Loucy (cell line): ENCODE measurements at regions not wholly inside any gene's neighbourhood (a gene's known extent, or its start where the extent isn't known, plus 50 kb on each side); places are given as distances from the start of the nearest gene placed in this dataset.

Source experiments
- H2AFZ ChIP-seq: fragments of 200-600 bp; sonication (generic); 2 replicates; pipeline ENCODE4 v1.6.0; 2016; ENCODE audit warnings: antibody characterized with exemption, mild to moderate bottlenecking, low read length, moderate library complexity
- H3F3A ChIP-seq: fragments of 200-600 bp; 2 replicates; pipeline ENCODE4 v1.6.0; 2016; ENCODE audit warnings: antibody characterized with exemption, low read depth, mild to moderate bottlenecking
- H3K27me3 ChIP-seq: fragments of 200-600 bp; sonication (generic); 2 replicates; pipeline ENCODE4 v1.6.1; 2014; ENCODE audit warnings: low read length, mild to moderate bottlenecking; ENCODE audit not compliant: insufficient read depth, poor library complexity, severe bottlenecking
- H3K36me3 ChIP-seq: fragments of 200-600 bp; sonication (generic); 2 replicates; pipeline ENCODE4 v1.6.1; 2016; ENCODE audit warnings: low read length; ENCODE audit not compliant: insufficient read depth
- H3K4me1 ChIP-seq: fragments of 200-600 bp; sonication (generic); 2 replicates; pipeline ENCODE4 v1.5.1; 2014; ENCODE audit warnings: low read length, mild to moderate bottlenecking; ENCODE audit not compliant: insufficient read depth, poor library complexity, severe bottlenecking
- H3K4me2 ChIP-seq: fragments of 200-600 bp; sonication (generic); 2 replicates; pipeline ENCODE4 v1.6.0; 2014; ENCODE audit warnings: antibody characterized with exemption, low read length, low read depth, mild to moderate bottlenecking; ENCODE audit not compliant: poor library complexity, severe bottlenecking
- H3K4me3 ChIP-seq: fragments of 200-600 bp; sonication (generic); 2 replicates; pipeline ENCODE4 v1.5.1; 2014; ENCODE audit warnings: low read length, mild to moderate bottlenecking, mixed read lengths; ENCODE audit not compliant: poor library complexity, severe bottlenecking
- H3K79me2 ChIP-seq: fragments of 200-600 bp; sonication (generic); 2 replicates; pipeline ENCODE4 v1.6.1; 2014; ENCODE audit warnings: low read length; ENCODE audit not compliant: insufficient read depth
- H3K9ac ChIP-seq: fragments of 200-600 bp; sonication (generic); 2 replicates; pipeline ENCODE4 v1.6.0; 2014; ENCODE audit warnings: mild to moderate bottlenecking, low read depth, low read length, moderate library complexity; ENCODE audit not compliant: poor library complexity, severe bottlenecking
- H3K9me2 ChIP-seq: fragments of 200-600 bp; sonication (generic); replicated peaks from 2 replicates; pipeline ENCODE4 v1.6.1; 2016; ENCODE audit warnings: low read depth, low read length, mixed read lengths
- H3K9me3 ChIP-seq: fragments of 200-600 bp; sonication (generic); 2 replicates; pipeline ENCODE4 v1.6.1; 2014; ENCODE audit warnings: mild to moderate bottlenecking, antibody characterized with exemption, low read length, low read depth; ENCODE audit not compliant: insufficient read depth
- H4K20me1 ChIP-seq: fragments of 200-600 bp; sonication (generic); 2 replicates; pipeline ENCODE4 v1.6.0; 2014; ENCODE audit warnings: antibody characterized with exemption, low read length, mild to moderate bottlenecking; ENCODE audit not compliant: insufficient read depth, poor library complexity, severe bottlenecking
- EZH2phosphoT487 ChIP-seq: fragments of 200-600 bp; IDR thresholded peaks from 2 replicates; pipeline ENCODE4 v1.6.1; 2018; ENCODE audit warnings: antibody characterized with exemption, mild to moderate bottlenecking, moderate library complexity, borderline replicate concordance
- TF ChIP-seq, protein P1 (sequence below): fragments of 200-600 bp; sonication (generic); conservative IDR thresholded peaks from 2 replicates; pipeline ENCODE4 v1.5.1; 2014; ENCODE audit warnings: mild to moderate bottlenecking, antibody characterized with exemption, low read length

DNA sequence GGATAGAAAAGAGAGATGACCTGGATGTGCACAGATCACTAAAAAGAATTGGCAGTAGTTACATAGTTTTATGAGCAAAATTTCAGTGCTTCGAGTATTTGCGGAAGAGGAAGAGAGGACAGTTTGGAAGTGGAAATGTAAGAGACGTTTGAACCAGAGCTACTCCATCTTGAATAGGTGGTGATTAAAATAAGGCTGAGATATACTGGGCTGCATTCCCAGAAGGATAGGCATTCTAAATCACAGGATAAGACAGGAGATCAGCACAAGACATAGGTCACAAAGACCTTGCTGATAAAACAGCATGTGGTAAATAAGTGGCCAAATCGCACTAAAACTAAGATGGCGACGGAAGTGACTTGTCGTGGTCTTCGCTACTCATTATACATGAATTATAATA is 453.3 kb downstream of the COL11A1 start:
- Histone ChIP-seq H3K4me1 (peaks cover 12% of the 10 kb centered on the region), H3K79me2 (no peaks in the 10 kb centered on the region), H3K27me3 (no peaks in the 10 kb centered on the region), H3K9me2 (no peaks in the 10 kb centered on the region), H4K20me1 (no peaks in the 10 kb centered on the region), H3K4me2 (peak overlapping the region; percentile 6), H3K4me3 (no peak overlapping the region), H3K9ac (no peak overlapping the region), H3K9me3 (no peaks in the 10 kb centered on the region), H3F3A (no peaks in the 10 kb centered on the region), H3K36me3 (no peaks in the 10 kb centered on the region), H2AFZ (peak overlapping the region; percentile 71)
- TF ChIP-seq, protein P1, sequence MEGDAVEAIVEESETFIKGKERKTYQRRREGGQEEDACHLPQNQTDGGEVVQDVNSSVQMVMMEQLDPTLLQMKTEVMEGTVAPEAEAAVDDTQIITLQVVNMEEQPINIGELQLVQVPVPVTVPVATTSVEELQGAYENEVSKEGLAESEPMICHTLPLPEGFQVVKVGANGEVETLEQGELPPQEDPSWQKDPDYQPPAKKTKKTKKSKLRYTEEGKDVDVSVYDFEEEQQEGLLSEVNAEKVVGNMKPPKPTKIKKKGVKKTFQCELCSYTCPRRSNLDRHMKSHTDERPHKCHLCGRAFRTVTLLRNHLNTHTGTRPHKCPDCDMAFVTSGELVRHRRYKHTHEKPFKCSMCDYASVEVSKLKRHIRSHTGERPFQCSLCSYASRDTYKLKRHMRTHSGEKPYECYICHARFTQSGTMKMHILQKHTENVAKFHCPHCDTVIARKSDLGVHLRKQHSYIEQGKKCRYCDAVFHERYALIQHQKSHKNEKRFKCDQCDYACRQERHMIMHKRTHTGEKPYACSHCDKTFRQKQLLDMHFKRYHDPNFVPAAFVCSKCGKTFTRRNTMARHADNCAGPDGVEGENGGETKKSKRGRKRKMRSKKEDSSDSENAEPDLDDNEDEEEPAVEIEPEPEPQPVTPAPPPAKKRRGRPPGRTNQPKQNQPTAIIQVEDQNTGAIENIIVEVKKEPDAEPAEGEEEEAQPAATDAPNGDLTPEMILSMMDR: no peak

DNA sequence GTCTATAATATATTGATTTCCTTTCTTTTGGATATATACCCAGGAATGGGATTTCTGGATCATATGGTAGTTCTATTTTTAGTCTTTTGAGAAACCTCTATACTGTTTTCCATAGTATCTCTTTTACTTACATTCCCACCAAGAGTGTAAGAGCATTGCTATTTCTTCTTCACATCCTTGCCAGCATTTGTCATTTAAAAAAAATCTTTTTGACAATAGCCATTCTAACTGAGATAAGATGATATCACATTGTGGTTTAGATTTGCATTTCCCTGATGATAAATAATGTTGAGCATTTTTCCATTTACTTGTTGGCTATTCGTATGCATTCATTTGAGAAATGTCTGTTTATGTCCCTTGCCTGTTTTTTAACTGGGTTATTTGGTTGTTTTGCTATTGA is 467.4 kb downstream of the COL11A1 start:
- H3K4me2 ChIP-seq: no peak overlapping the region

DNA sequence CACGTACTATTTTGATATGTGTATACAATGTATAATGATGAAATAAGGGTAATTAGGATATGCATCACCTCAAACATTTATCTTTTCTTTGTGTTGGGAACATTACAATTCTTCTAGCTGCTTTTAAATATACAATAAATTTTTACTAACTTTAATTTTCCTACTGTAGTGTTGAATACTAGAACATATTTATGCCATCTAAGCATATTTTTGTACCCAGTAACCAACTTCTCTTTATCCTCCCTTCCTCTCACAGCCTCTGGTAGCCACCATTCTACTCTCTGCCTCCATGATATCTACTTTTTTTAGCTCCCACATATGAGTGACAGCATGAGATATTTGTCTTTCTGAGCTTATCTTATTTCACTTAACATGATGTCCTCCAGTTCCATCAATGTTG is 468.0 kb downstream of the COL11A1 start:
- H3K9me3 ChIP-seq: no peaks in the 10 kb centered on the region
- TF ChIP-seq, protein P1: no peak
- no peak for TF ChIP-seq EZH2phosphoT487
- no peaks in the 10 kb centered on the region for H3K36me3 ChIP-seq
- H3F3A ChIP-seq: no peaks in the 10 kb centered on the region
- H3K79me2 ChIP-seq: no peaks in the 10 kb centered on the region
- no peak overlapping the region for H3K4me3 ChIP-seq
- H3K4me2 ChIP-seq: no peak overlapping the region
- H3K9ac ChIP-seq: no peak overlapping the region
- H3K27me3 ChIP-seq: no peaks in the 10 kb centered on the region
- peaks cover 8% of the 10 kb centered on the region for H3K4me1 ChIP-seq
- H2AFZ ChIP-seq: no peak overlapping the region
- no peaks in the 10 kb centered on the region for H3K9me2 ChIP-seq
- no peaks in the 10 kb centered on the region for H4K20me1 ChIP-seq

More for the DNA sequence above, 467.4 kb downstream of the COL11A1 start:
- Histone ChIP-seq H3K79me2 (no peaks in the 10 kb centered on the region), H3K9ac (no peak overlapping the region), H4K20me1 (no peaks in the 10 kb centered on the region), H3K9me3 (no peaks in the 10 kb centered on the region), H2AFZ (no peak overlapping the region), H3F3A (no peaks in the 10 kb centered on the region), H3K36me3 (no peaks in the 10 kb centered on the region), H3K27me3 (no peaks in the 10 kb centered on the region), H3K4me1 (peaks cover 8% of the 10 kb centered on the region), H3K9me2 (no peaks in the 10 kb centered on the region), H3K4me3 (no peak overlapping the region)
- no peak for TF ChIP-seq EZH2phosphoT487
- TF ChIP-seq, protein P1: no peak
